ENCODE measurements at regions not wholly inside any gene's neighbourhood (a gene's known extent, or its start where the extent isn't known, plus 50 kb on each side); places are given as distances from the start of the nearest gene placed in this dataset.

GRCh38 chr13:97810152-97810551 lies 143.3 kb upstream of the IPO5 start:
- TF ChIP-seq, protein P1, sequence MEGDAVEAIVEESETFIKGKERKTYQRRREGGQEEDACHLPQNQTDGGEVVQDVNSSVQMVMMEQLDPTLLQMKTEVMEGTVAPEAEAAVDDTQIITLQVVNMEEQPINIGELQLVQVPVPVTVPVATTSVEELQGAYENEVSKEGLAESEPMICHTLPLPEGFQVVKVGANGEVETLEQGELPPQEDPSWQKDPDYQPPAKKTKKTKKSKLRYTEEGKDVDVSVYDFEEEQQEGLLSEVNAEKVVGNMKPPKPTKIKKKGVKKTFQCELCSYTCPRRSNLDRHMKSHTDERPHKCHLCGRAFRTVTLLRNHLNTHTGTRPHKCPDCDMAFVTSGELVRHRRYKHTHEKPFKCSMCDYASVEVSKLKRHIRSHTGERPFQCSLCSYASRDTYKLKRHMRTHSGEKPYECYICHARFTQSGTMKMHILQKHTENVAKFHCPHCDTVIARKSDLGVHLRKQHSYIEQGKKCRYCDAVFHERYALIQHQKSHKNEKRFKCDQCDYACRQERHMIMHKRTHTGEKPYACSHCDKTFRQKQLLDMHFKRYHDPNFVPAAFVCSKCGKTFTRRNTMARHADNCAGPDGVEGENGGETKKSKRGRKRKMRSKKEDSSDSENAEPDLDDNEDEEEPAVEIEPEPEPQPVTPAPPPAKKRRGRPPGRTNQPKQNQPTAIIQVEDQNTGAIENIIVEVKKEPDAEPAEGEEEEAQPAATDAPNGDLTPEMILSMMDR (IDR thresholded peaks at IDR 0.05): peak in 1 of 6 experiments; percentile 5
- TF ChIP-seq POLR2A (IDR thresholded peaks at IDR 0.05): no peak
